B cell (primary cell): ENCODE measurements at regions not wholly inside any gene's neighbourhood (a gene's known extent, or its start where the extent isn't known, plus 50 kb on each side); places are given as distances from the start of the nearest gene placed in this dataset.

Source experiments
- ATAC-seq: fragments of 200-7000 bp; cut with Tn5 transposase; one replicate; pipeline ENCODE4 v1.10.0; 2021; ENCODE audit warnings: low read depth, mild to moderate bottlenecking, moderate number of reproducible peaks, moderate library complexity
- CTCF ChIA-PET: fragments of 350-600 bp; sonication (Branson Sonifier 250); formaldehyde crosslinking; loops from one replicate; lab custom pipeline; 2021; ENCODE audit warnings: antibody characterized with exemption, inconsistent platforms; lab: Charles Lee
- POLR2A ChIA-PET: fragments of 350-600 bp; sonication (Branson Sonifier 250); formaldehyde crosslinking; loops from one replicate; lab custom pipeline; 2021; ENCODE audit warnings: antibody characterized with exemption; lab: Charles Lee
- DNase-seq: peaks from one replicate; pipeline ENCODE4 v3.0.0; 2013
- H2AFZ ChIP-seq: 2 replicates; pipeline ENCODE4 v1.6.1; 2012; ENCODE audit warnings: mild to moderate bottlenecking, low read depth, low read length; ENCODE audit not compliant: insufficient read depth, poor library complexity, severe bottlenecking
- H3K27ac ChIP-seq, 2 donors: 1 replicate in 1 of 2; 2 replicates in 1 of 2; pipeline ENCODE4 v1.5.1; 2012 to 2013; ENCODE audit warnings: low read length in 2 of 2, mild to moderate bottlenecking in 2 of 2, moderate library complexity in 1 of 2
- H3K27me3 ChIP-seq, 4 experiments: fragments of 200-600 bp in 1 of 4; sonication (generic) in 1 of 4; replicated peaks in 1 of 4; 1 replicate in 2 of 4; 2 replicates in 2 of 4; pipeline versions ENCODE4 v1.6.1 to v1.7.0; 2013 to 2016; ENCODE audit warnings: low read length in 3 of 4, mild to moderate bottlenecking in 2 of 4, mixed read lengths in 1 of 4, moderate library complexity in 1 of 4; ENCODE audit not compliant: insufficient read depth in 4 of 4, control insufficient read depth in 3 of 4; ENCODE audit errors: control extremely low read depth in 1 of 4
- H3K36me3 ChIP-seq, 2 experiments: replicated peaks in 1 of 2; 1 replicate in 1 of 2; 2 replicates in 1 of 2; pipeline versions ENCODE4 v1.6.1 to v1.7.1; 2013; ENCODE audit warnings: low read length in 1 of 2; ENCODE audit not compliant: insufficient read depth in 2 of 2, control insufficient read depth in 1 of 2; ENCODE audit errors: control extremely low read depth in 1 of 2, extremely low read depth in 1 of 2
- H3K4me1 ChIP-seq, 2 donors: fragments of 200-600 bp in 1 of 2; sonication (generic) in 1 of 2; 1 replicate in 1 of 2; 2 replicates in 1 of 2; pipeline versions ENCODE4 v1.5.1 to v1.6.1; 2013 to 2017; ENCODE audit warnings: low read length in 2 of 2; ENCODE audit not compliant: control insufficient read depth in 2 of 2, insufficient read depth in 2 of 2
- H3K4me2 ChIP-seq: replicated peaks from 2 replicates; pipeline ENCODE3; 2012; ENCODE audit warnings: mild to moderate bottlenecking, low read depth, low read length; ENCODE audit not compliant: poor library complexity, severe bottlenecking
- H3K4me3 ChIP-seq, 5 experiments: fragments of 200-600 bp in 1 of 5; sonication (generic) in 1 of 5; 1 replicate in 3 of 5; 2 replicates in 2 of 5; pipeline versions ENCODE4 v1.5.1 to v1.7.0; 2011 to 2016; ENCODE audit warnings: low read length in 4 of 5, mild to moderate bottlenecking in 4 of 5, low read depth in 2 of 5, control low read depth in 1 of 5, moderate library complexity in 1 of 5; ENCODE audit not compliant: insufficient read depth in 1 of 5; ENCODE audit errors: control extremely low read depth in 1 of 5, extremely low read depth in 1 of 5
- H3K79me2 ChIP-seq: fragments of 200-600 bp; sonication (generic); one replicate; pipeline ENCODE4 v1.6.0; 2016; ENCODE audit warnings: low read length; ENCODE audit not compliant: control insufficient read depth, insufficient read depth
- H3K9ac ChIP-seq: fragments of 200-600 bp; sonication (generic); 2 replicates; pipeline ENCODE4 v1.6.1; 2017; ENCODE audit warnings: mild to moderate bottlenecking, low read length, moderate library complexity
- H3K9me3 ChIP-seq, 3 donors: one replicate each; pipeline versions ENCODE4 v1.6.1 to v1.7.1; 2013; ENCODE audit warnings: low read length in 2 of 3; ENCODE audit not compliant: control insufficient read depth in 2 of 3, insufficient read depth in 1 of 3; ENCODE audit errors: control extremely low read depth in 1 of 3
- H4K20me1 ChIP-seq: 2 replicates; pipeline ENCODE4 v1.6.0; 2012; ENCODE audit warnings: mild to moderate bottlenecking, low read length; ENCODE audit not compliant: insufficient read depth, control insufficient read depth, poor library complexity, severe bottlenecking
- H3K27ac Mint-ChIP-seq: one replicate; pipeline ENCODE4 v1.8.0; 2021; ENCODE audit warnings: mixed read lengths
- H3K27me3 Mint-ChIP-seq: one replicate; pipeline ENCODE4 v1.8.0; 2021; ENCODE audit warnings: mixed read lengths
- H3K4me1 Mint-ChIP-seq: one replicate; pipeline ENCODE4 v1.8.0; 2021; ENCODE audit warnings: mixed read lengths
- H3K4me3 Mint-ChIP-seq: one replicate; pipeline ENCODE4 v1.8.0; 2021; ENCODE audit warnings: mixed read lengths
- H3K9me3 Mint-ChIP-seq: one replicate; pipeline ENCODE4 v1.8.0; 2022; ENCODE audit warnings: mixed read lengths; ENCODE audit not compliant: insufficient read depth
- EZH2 ChIP-seq: IDR thresholded peaks from 2 replicates; pipeline ENCODE4 v1.6.1; 2012; ENCODE audit warnings: borderline replicate concordance, low read depth, mild to moderate bottlenecking, moderate library complexity, low read length; ENCODE audit not compliant: insufficient read depth, poor library complexity, severe bottlenecking
- WGBS: methylation state at CpG from one replicate; pipeline ENCODE4 v1.1.5; 2013; ENCODE audit warnings: missing lambda C conversion rate; ENCODE audit not compliant: insufficient coverage; 5-methylcytosine and 5-hydroxymethylcytosine counted together
- intact Hi-C: fragments of 100-400 bp; cut with micrococcal nuclease; formaldehyde crosslinking; loops from one replicate; pipeline ENCODE4 v1.10.0; 2022
- TF ChIP-seq, protein P1 (sequence below): fragments of 200-600 bp; IDR thresholded peaks from one replicate; pipeline ENCODE4 v1.8.0; 2022; ENCODE audit warnings: antibody characterized with exemption, mild to moderate bottlenecking

DNA sequence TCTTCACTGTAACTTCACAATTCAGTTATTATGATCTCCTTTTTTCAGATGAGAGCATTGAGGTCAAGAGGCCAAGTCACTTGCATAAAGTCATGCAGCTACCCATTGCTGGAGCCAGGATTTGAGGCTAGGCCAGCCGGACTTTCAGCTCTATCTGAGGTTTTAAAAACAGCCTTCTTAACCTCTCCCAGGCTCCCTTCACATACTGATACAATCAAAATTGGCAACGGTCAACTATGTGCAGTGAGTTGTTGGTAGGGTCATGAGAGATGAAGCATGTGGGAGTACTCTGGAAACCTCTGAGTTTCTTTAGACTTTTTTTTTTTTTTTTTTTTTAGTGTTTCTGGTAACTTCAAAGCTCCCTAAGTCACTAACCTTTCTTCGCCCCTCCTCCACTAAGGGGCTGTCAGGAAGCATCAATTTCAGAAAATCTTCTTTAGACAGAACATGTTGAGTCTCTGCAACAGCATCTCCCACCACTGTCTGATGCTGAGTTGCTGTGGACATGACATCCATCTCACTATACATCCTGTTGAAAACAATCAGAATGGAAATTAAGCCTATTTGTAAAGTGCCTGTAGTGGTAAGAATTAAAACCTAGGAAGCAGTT, 201.8 kb downstream of the SIPA1L2 start:
- WGBS = 86% methylated on average over 1 of the region's 3 CpGs

DNA sequence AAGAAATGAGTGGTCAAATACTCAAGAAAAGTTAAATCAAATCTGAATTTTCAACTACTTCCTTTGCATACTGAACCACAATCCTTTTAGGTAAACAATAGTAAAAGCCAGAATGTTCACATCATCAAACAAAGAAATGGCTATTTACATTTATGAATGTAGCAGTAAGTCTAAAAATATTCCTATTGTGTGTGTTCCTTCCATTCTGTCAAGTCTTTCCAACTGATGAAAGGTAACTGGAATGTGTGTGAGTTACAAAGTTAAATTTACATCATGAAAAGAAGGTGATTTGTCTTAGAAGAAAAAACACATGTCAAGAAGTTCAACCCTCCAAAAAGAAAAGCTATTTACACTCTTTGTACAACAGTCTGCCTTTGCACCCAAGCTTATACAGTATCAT, 203.1 kb downstream of the SIPA1L2 start:
- Histone ChIP-seq H3K36me3 (no peaks in the 10 kb centered on the region), H3K4me3 (no peak overlapping the region), H3K4me2 (no peak overlapping the region), H3K9me3 (no peaks in the 10 kb centered on the region), H3K27ac (no peak overlapping the region), H2AFZ (no peak overlapping the region), H3K79me2 (no peaks in the 10 kb centered on the region), H3K27me3 (no peaks in the 10 kb centered on the region), H3K4me1 (no peaks in the 10 kb centered on the region), H4K20me1 (no peaks in the 10 kb centered on the region), H3K9ac (no peak overlapping the region)
- H3K27me3 Mint-ChIP-seq = no peaks in the 10 kb centered on the region
- TF ChIP-seq, protein P1, sequence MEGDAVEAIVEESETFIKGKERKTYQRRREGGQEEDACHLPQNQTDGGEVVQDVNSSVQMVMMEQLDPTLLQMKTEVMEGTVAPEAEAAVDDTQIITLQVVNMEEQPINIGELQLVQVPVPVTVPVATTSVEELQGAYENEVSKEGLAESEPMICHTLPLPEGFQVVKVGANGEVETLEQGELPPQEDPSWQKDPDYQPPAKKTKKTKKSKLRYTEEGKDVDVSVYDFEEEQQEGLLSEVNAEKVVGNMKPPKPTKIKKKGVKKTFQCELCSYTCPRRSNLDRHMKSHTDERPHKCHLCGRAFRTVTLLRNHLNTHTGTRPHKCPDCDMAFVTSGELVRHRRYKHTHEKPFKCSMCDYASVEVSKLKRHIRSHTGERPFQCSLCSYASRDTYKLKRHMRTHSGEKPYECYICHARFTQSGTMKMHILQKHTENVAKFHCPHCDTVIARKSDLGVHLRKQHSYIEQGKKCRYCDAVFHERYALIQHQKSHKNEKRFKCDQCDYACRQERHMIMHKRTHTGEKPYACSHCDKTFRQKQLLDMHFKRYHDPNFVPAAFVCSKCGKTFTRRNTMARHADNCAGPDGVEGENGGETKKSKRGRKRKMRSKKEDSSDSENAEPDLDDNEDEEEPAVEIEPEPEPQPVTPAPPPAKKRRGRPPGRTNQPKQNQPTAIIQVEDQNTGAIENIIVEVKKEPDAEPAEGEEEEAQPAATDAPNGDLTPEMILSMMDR = no peak
- TF ChIP-seq EZH2 = no peak
- H3K4me3 Mint-ChIP-seq = no peak overlapping the region
- no peak for DNase-seq
- POLR2A ChIA-PET = no interaction called here
- ATAC-seq = no peak
- no peak overlapping the region for H3K27ac Mint-ChIP-seq
- intact Hi-C loops = no loop called here
- H3K9me3 Mint-ChIP-seq = no peaks in the 10 kb centered on the region
- H3K4me1 Mint-ChIP-seq = no peaks in the 10 kb centered on the region
- CTCF ChIA-PET = no interaction called here

More for the DNA sequence above, 201.8 kb downstream of the SIPA1L2 start:
- Histone ChIP-seq H2AFZ (no peak overlapping the region), H3K4me3 (no peak overlapping the region), H3K4me2 (no peak overlapping the region), H3K27ac (no peak overlapping the region), H3K9ac (no peak overlapping the region), H4K20me1 (no peaks in the 10 kb centered on the region), H3K27me3 (no peaks in the 10 kb centered on the region), H3K36me3 (no peaks in the 10 kb centered on the region), H3K9me3 (no peaks in the 10 kb centered on the region), H3K4me1 (no peaks in the 10 kb centered on the region), H3K79me2 (no peaks in the 10 kb centered on the region)
- Mint-ChIP-seq H3K4me1 (no peaks in the 10 kb centered on the region), H3K9me3 (no peaks in the 10 kb centered on the region), H3K27me3 (no peaks in the 10 kb centered on the region), H3K27ac (no peak overlapping the region), H3K4me3 (no peak overlapping the region)
- DNase-seq (no peak), ATAC-seq (no peak)
- CTCF ChIA-PET = no interaction called here
- intact Hi-C loops = no loop called here
- POLR2A ChIA-PET = no interaction called here
- TF ChIP-seq EZH2 = no peak
- TF ChIP-seq, protein P1 = no peak
